WTC11 (cell line): ENCODE measurements at regions not wholly inside any gene's neighbourhood (a gene's known extent, or its start where the extent isn't known, plus 50 kb on each side); places are given as distances from the start of the nearest gene placed in this dataset.
"Not testable (repeated sequence)": the region's sequence is repeated elsewhere in the genome, so short reads cannot be mapped to it uniquely, and the experiment has no call there.

ENCODE experiments used
- CTCF ChIP-seq: fragments of 200-600 bp; IDR thresholded peaks from 2 replicates; pipeline ENCODE4 v1.8.0; 2022; ENCODE audit warnings: antibody characterized with exemption
- ELF4 ChIP-seq: sonication (generic); formaldehyde crosslinking; IDR thresholded peaks from 2 replicates; pipeline ENCODE4 v1.8.1; 2022; ENCODE audit warnings: low read depth, mild to moderate bottlenecking, moderate library complexity, missing genetic modification reagents
- MLX ChIP-seq: sonication (generic); formaldehyde crosslinking; IDR thresholded peaks from 2 replicates; pipeline ENCODE4 v1.8.1; 2023; ENCODE audit warnings: mild to moderate bottlenecking, missing genetic modification reagents, moderate library complexity
- NR2C2 ChIP-seq: sonication (generic); formaldehyde crosslinking; IDR thresholded peaks from 2 replicates; pipeline ENCODE4 v1.8.0; 2022; ENCODE audit warnings: mild to moderate bottlenecking, missing genetic modification reagents
- RELA ChIP-seq: sonication (generic); formaldehyde crosslinking; IDR thresholded peaks from 2 replicates; pipeline ENCODE4 v1.8.1; 2022; ENCODE audit warnings: missing genetic modification reagents, mild to moderate bottlenecking, borderline replicate concordance
- STAT6 ChIP-seq: sonication (generic); formaldehyde crosslinking; conservative IDR thresholded peaks from 2 replicates; pipeline ENCODE4 v1.8.1; 2023; ENCODE audit warnings: mild to moderate bottlenecking, low read depth, missing genetic modification reagents, moderate library complexity
- USF2 ChIP-seq: sonication (generic); formaldehyde crosslinking; IDR thresholded peaks from 2 replicates; pipeline ENCODE4 v1.8.1; 2023; ENCODE audit warnings: mild to moderate bottlenecking, missing genetic modification reagents, moderate library complexity
- TF ChIP-seq, protein P1 (sequence below): sonication (generic); formaldehyde crosslinking; IDR thresholded peaks from 2 replicates; pipeline ENCODE4 v1.8.1; 2023; ENCODE audit warnings: mild to moderate bottlenecking, moderate library complexity, missing genetic modification reagents

DNA sequence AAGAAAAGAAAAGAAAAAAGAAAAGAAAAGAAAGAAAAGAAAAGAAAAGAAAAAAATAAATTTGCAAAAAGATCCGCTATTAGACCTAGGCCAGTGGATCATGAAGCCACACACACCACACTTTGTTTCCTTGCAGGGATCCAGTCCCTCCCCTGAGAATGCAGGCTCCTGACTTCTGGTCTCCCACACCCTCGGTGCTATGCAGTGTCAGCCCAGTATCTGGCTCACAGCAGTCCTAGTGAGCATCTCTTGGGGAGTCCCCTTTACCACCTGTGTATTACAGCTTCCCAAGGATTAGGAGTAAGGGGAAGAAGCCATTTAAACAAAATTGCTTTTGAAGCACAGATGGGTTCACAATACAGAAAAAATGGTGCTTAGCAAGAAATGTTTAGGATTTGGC is 174.1 kb upstream of the IRF2BP2 start:
- TF ChIP-seq, protein P1, sequence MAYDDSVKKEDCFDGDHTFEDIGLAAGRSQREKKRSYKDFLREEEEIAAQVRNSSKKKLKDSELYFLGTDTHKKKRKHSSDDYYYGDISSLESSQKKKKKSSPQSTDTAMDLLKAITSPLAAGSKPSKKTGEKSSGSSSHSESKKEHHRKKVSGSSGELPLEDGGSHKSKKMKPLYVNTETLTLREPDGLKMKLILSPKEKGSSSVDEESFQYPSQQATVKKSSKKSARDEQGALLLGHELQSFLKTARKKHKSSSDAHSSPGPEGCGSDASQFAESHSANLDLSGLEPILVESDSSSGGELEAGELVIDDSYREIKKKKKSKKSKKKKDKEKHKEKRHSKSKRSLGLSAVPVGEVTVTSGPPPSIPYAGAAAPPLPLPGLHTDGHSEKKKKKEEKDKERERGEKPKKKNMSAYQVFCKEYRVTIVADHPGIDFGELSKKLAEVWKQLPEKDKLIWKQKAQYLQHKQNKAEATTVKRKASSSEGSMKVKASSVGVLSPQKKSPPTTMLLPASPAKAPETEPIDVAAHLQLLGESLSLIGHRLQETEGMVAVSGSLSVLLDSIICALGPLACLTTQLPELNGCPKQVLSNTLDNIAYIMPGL (CRISPR knock-in tag), result not testable (repeated sequence)
- TF ChIP-seq USF2 (CRISPR knock-in tag); CTCF; NR2C2 (CRISPR knock-in tag); ELF4 (CRISPR knock-in tag); MLX (CRISPR knock-in tag); RELA; STAT6: not testable (repeated sequence)
